Cardiac fibroblast (primary cell): ENCODE measurements at regions not wholly inside any gene's neighbourhood (a gene's known extent, or its start where the extent isn't known, plus 50 kb on each side); places are given as distances from the start of the nearest gene placed in this dataset.
A peak's percentile ranks its signal among the peaks of the same experiment; 100 is the strongest.

Experiments used
- DNase-seq, 2 donors: peaks; one replicate each; pipeline versions ENCODE4 v3.0.0 to v3.0.0-alpha.2; 2010; ENCODE audit warnings: low read depth in 2 of 2
- H3K4me3 ChIP-seq, 2 donors: replicated peaks in 1 of 2; 1 replicate in 1 of 2; 2 replicates in 1 of 2; pipeline ENCODE4 v1.5.1; 2011; ENCODE audit warnings: low read depth in 2 of 2, low read length in 2 of 2, mild to moderate bottlenecking in 2 of 2, moderate library complexity in 1 of 2
- CTCF ChIP-seq: IDR thresholded peaks from one replicate; pipeline ENCODE4 v1.5.1; 2011; ENCODE audit warnings: low read depth, mild to moderate bottlenecking, low read length, inconsistent platforms

DNA sequence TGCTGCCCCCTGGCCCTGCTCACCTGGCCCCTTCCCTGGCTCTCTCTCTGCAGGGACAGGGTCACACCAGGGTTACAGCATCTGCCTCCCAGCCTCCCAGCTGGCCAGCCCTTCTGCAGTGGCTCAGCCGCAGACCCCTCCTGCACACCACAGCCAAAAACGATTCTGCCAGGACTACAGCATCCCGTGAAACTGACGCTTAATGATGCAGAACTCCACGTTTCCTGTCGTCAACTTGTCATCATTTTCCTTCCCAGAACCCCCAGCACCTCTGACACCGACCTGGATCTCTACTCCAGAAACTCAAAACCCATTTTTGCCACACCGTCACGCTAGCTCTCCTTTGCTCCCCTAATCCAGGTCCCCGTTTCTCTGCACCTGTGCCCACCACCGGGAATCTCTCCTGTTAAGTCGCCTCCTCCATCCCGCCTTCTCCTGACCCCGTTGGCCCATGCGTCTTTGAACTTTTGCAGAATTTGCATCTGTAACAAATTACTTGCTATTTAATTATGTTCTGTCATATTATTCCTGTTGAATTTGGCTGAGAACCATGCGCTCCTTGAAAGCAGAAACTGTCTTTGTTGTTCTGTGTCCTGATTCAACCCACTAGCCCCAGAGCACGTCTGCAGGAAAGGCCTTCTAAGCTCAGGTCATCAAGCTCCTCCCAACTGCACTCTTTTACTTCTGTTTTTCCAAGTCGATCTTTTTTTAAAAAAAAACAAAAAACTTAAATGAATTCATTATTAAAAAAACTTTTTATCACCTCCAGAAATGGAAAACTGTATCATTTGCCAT is 173.2 kb upstream of the COPS8 start:
- DNase-seq, result no peak

DNA sequence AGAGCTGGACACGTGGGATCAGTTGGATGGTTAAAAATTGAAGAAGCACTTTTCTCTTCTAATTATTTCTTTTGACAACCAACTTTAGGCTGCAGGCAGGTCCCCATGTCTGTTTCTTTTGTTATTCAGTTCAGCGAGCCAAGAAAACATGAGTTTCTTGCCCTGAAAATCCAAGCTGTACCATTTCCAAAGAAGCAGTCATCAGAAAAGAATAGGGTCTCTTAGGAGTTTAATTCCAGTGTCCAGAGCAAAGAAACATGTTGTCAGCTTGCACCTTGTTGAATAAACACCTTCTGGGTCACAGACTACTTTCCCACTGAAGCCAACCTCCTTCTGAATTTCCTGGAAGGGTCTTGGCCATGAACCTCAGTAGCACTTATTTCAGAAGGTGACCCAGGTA is 170.5 kb upstream of the COPS8 start:
- TF ChIP-seq CTCF, result no peak
- H3K4me3 ChIP-seq, result no peak overlapping the region
- no peak for DNase-seq

More for the DNA sequence above, 173.2 kb upstream of the COPS8 start:
- TF ChIP-seq CTCF, result no peak
- H3K4me3 ChIP-seq, result no peak overlapping the region

DNA sequence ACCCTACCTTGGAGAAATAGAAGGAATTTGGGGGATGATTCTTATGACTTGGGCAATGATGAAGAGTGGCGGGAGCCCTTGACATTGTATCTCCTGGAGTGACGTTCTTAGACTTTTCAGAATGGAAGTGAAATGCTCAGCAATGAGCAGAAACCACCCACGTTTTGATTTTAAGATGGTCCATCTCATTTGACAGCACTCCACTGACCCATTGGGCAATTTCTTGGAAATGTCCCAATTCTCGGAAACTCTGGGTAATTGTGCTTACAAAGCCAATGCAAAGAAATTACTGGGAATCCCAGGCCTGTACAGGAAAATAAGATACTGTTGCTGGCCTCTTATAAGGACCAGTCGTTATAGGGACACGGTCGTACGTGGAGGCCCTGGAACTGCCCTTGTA is 170.0 kb upstream of the COPS8 start:
- no peak for TF ChIP-seq CTCF
- H3K4me3 ChIP-seq, result no peak overlapping the region
- peak in 1 of 2 donors; percentile 12 for DNase-seq

- no peak overlapping the region for H3K4me3 ChIP-seq
- no peak for DNase-seq
- TF ChIP-seq CTCF, result no peak
Measured at GRCh38 chr2:236916181-236916580, 169.5 kb upstream of the COPS8 start.

- TF ChIP-seq CTCF, result no peak
- no peak overlapping the region for H3K4me3 ChIP-seq
- DNase-seq, result no peak
Measured at GRCh38 chr2:236916651-236917050, 169.0 kb upstream of the COPS8 start.

GRCh38 chr2:236917164-236917563 is 168.5 kb upstream of the COPS8 start:
- DNase-seq, result no peak
- H3K4me3 ChIP-seq, result no peak overlapping the region
- TF ChIP-seq CTCF, result no peak

DNA sequence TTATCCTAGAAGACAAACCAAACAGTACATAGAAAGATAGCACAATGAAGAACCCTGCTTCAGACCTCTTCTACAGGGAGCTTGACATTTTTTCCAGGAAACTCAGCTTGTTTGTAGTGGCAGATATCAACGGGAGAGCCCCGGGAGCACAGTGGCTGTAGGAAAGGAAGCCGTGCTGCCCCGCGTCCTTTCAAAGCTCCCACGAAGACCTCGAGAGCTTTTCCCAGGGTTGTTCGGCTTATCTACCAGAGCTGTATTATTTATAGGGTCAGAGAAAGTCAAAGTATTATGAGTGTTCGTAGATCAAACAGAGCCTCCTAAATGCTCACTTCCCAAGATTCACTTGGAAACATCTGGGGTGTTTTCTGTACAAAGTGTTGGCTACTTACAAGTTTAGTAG is 167.1 kb upstream of the COPS8 start:
- H3K4me3 ChIP-seq, result no peak overlapping the region
- DNase-seq, result no peak
- TF ChIP-seq CTCF, result no peak
